GM13977 (cell line): ENCODE measurements at regions not wholly inside any gene's neighbourhood (a gene's known extent, or its start where the extent isn't known, plus 50 kb on each side); places are given as distances from the start of the nearest gene placed in this dataset.

Experiments
- DNase-seq: peaks from one replicate; pipeline ENCODE4 v3.0.0; 2012; ENCODE audit warnings: low spot score
- in situ Hi-C: fragments of 300-500 bp; cut with MboI; formaldehyde crosslinking; loops from one replicate; pipeline ENCODE4 v1.12.0; 2022; ENCODE audit warnings: low sequenced_read_pairs, low pct_unique_long_range_greater_than_20kb, mixed read lengths, inconsistent platforms; ENCODE audit not compliant: unreplicated experiment
- TF ChIP-seq, protein P1 (sequence below): IDR thresholded peaks from 2 replicates; pipeline ENCODE4 v1.5.1; 2012; ENCODE audit warnings: mild to moderate bottlenecking, control low read depth; ENCODE audit not compliant: insufficient read depth; ENCODE audit errors: extremely low read depth, missing control alignments

DNA sequence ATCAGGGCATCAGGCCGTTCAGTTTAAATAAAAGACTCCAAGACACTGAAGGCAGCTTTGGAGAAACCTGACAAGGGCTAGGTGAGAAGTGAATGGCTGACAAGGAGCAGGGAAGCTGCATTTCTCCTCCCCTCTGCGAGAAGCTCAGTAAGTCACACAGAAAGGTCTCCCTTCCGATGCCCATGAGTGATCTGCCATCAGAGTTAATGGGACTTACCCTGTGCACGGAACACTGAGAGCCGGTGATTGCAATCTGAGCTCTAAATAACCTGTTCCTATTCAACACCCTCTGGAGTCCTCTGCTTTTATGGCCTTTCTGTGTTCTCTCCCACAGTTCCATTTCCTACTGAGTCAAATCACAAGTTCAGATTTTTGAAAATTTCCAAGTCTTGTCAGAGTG is 322.2 kb upstream of the MYT1L start:
- DNase-seq, result no peak
- in situ Hi-C loops, result no loop called here
- TF ChIP-seq, protein P1, sequence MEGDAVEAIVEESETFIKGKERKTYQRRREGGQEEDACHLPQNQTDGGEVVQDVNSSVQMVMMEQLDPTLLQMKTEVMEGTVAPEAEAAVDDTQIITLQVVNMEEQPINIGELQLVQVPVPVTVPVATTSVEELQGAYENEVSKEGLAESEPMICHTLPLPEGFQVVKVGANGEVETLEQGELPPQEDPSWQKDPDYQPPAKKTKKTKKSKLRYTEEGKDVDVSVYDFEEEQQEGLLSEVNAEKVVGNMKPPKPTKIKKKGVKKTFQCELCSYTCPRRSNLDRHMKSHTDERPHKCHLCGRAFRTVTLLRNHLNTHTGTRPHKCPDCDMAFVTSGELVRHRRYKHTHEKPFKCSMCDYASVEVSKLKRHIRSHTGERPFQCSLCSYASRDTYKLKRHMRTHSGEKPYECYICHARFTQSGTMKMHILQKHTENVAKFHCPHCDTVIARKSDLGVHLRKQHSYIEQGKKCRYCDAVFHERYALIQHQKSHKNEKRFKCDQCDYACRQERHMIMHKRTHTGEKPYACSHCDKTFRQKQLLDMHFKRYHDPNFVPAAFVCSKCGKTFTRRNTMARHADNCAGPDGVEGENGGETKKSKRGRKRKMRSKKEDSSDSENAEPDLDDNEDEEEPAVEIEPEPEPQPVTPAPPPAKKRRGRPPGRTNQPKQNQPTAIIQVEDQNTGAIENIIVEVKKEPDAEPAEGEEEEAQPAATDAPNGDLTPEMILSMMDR, result no peak

DNA sequence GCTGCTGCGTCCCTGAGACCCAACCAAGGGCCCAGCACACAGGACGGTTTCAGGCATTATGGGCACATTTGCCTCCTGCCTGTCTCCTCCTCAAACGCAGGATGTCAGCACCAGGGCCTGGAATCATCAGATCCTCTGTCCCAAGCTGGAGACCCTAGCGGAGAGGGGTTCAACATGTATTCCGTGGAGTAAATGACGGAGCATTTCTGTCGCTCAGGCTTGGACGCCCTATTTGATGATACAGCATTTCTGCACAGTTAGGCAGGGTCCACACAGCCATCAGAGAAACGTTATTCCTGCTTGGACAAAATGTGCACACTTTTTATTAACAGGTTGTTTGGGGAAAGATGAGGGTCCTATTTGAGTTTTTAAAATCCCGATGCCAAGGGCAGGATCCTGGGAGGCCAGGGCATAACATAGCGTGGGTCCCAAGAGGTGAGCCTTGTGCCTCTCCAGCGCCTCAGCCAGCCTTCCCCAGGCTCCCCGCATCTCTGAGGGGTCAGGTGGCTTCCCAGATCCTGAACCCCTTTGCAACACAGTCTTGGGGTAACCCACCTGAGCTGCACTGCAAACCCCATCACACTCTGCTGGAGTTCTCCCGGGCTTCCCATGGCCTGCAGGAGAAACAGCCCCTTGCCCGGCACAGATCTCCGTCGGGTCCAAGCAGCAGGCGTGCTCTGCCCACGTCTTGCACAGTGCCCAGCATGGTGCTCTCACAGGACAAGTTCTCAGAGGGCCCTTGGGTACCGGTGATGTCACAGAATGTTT is 319.7 kb upstream of the MYT1L start:
- no peak for DNase-seq
- TF ChIP-seq, protein P1, result no peak
- in situ Hi-C loops, result no loop called here

- in situ Hi-C loops, result no loop called here
- TF ChIP-seq, protein P1, result no peak
- DNase-seq, result no peak
These were observed 318.3 kb upstream of the MYT1L start for GRCh38 chr2:2649109-2650072.

- in situ Hi-C loops, result no loop called here
- TF ChIP-seq, protein P1, result no peak
- no peak for DNase-seq
These were observed 317.0 kb upstream of the MYT1L start for GRCh38 chr2:2648094-2648493.

GRCh38 chr2:2647141-2647541 is 316.1 kb upstream of the MYT1L start:
- in situ Hi-C loops, result no loop called here
- DNase-seq, result no peak
- TF ChIP-seq, protein P1, result no peak

GRCh38 chr2:2646433-2647051 is 315.5 kb upstream of the MYT1L start:
- DNase-seq, result peak; percentile 44
- TF ChIP-seq, protein P1, result no peak
- in situ Hi-C loops, result no loop called here
